Neural cell (in vitro differentiated cells): ENCODE measurements at regions not wholly inside any gene's neighbourhood (a gene's known extent, or its start where the extent isn't known, plus 50 kb on each side); places are given as distances from the start of the nearest gene placed in this dataset.

Experiments
- H2AFZ ChIP-seq: fragments of 200-600, 300-800 bp; sonication (generic), shearing (Covaris generic); 2 replicates; pipeline ENCODE4 v1.6.0; 2014; ENCODE audit warnings: low read depth, mild to moderate bottlenecking, antibody characterized with exemption, low read length, moderate library complexity
- H3F3A ChIP-seq: fragments of 200-600 bp; shearing (Covaris generic); 2 replicates; pipeline ENCODE4 v1.6.1; 2016; ENCODE audit warnings: mild to moderate bottlenecking, moderate library complexity, mixed read lengths, antibody characterized with exemption, low read length; ENCODE audit not compliant: insufficient read depth, poor library complexity, severe bottlenecking
- H3K27ac ChIP-seq: fragments of 200-600, 300-800 bp; sonication (generic), shearing (Covaris generic); 2 replicates; pipeline ENCODE4 v1.5.1; 2014; ENCODE audit warnings: mild to moderate bottlenecking, low read length, moderate library complexity
- H3K27me3 ChIP-seq: fragments of 300-800, 200-600 bp; sonication (generic), shearing (Covaris generic); 2 replicates; pipeline ENCODE4 v1.6.0; 2014; ENCODE audit warnings: mild to moderate bottlenecking, low read depth, low read length, moderate library complexity; ENCODE audit not compliant: insufficient read depth
- H3K36me3 ChIP-seq: fragments of 300-800, 200-600 bp; sonication (generic), shearing (Covaris generic); 2 replicates; pipeline ENCODE4 v1.5.1; 2014; ENCODE audit warnings: mild to moderate bottlenecking, antibody characterized with exemption, low read length, moderate library complexity; ENCODE audit not compliant: insufficient read depth
- H3K4me2 ChIP-seq: fragments of 300-800, 200-600 bp; sonication (generic), shearing (Covaris generic); 2 replicates; pipeline ENCODE4 v1.6.0; 2014; ENCODE audit warnings: mild to moderate bottlenecking, low read length
- H3K4me3 ChIP-seq: fragments of 300-800, 200-600 bp; sonication (generic), shearing (Covaris generic); 2 replicates; pipeline ENCODE4 v1.5.1; 2014; ENCODE audit warnings: mild to moderate bottlenecking, low read length, moderate library complexity
- H3K79me2 ChIP-seq: fragments of 200-600 bp; shearing (Covaris generic); replicated peaks from 2 replicates; pipeline ENCODE4 v1.6.0; 2014; ENCODE audit warnings: mild to moderate bottlenecking, low read length, moderate library complexity; ENCODE audit not compliant: insufficient read depth
- H3K9ac ChIP-seq: fragments of 300-800, 200-600 bp; sonication (generic), shearing (Covaris generic); 2 replicates; pipeline ENCODE4 v1.6.1; 2016; ENCODE audit warnings: mild to moderate bottlenecking, low read length, mixed read lengths
- H3K9me2 ChIP-seq: fragments of 200-600 bp; shearing (Covaris generic); 2 replicates; pipeline ENCODE4 v1.6.1; 2016; ENCODE audit warnings: mild to moderate bottlenecking, low read length, mixed read lengths; ENCODE audit not compliant: insufficient read depth
- H3K9me3 ChIP-seq: fragments of 200-600, 300-800 bp; sonication (generic), shearing (Covaris generic); 2 replicates; pipeline ENCODE4 v1.6.1; 2016; ENCODE audit warnings: mild to moderate bottlenecking, mixed run types, low read length, moderate library complexity, mixed read lengths
- H4K20me1 ChIP-seq: fragments of 200-600 bp; shearing (Covaris generic); 2 replicates; pipeline ENCODE4 v1.6.1; 2016; ENCODE audit warnings: mild to moderate bottlenecking, mixed run types; ENCODE audit not compliant: insufficient read depth
- EP300 ChIP-seq: fragments of 450-650 bp; conservative IDR thresholded peaks from 2 replicates; pipeline ENCODE4 v1.6.1; 2014; ENCODE audit warnings: antibody characterized with exemption, mild to moderate bottlenecking, moderate library complexity; ENCODE audit not compliant: poor library complexity, severe bottlenecking
- EZH2 ChIP-seq: fragments of 200-600, 300-800 bp; shearing (Covaris generic), sonication (generic); IDR thresholded peaks from 2 replicates; pipeline ENCODE4 v1.6.1; 2014; ENCODE audit warnings: antibody characterized with exemption, low read length, borderline replicate concordance, mild to moderate bottlenecking; ENCODE audit not compliant: insufficient read depth, poor library complexity, severe bottlenecking
- MXI1 ChIP-seq: fragments of 450-650 bp; conservative IDR thresholded peaks from 2 replicates; pipeline ENCODE4 v1.6.1; 2014; ENCODE audit warnings: antibody characterized with exemption, mild to moderate bottlenecking; ENCODE audit not compliant: poor library complexity, severe bottlenecking
- POLR2AphosphoS5 ChIP-seq: IDR thresholded peaks from 2 replicates; pipeline ENCODE4 v1.6.1; 2012
- RAD21 ChIP-seq: fragments of 450-650 bp; conservative IDR thresholded peaks from 2 replicates; pipeline ENCODE4 v1.6.1; 2014; ENCODE audit warnings: antibody characterized with exemption, mild to moderate bottlenecking, moderate library complexity
- SMC3 ChIP-seq: fragments of 450-650 bp; conservative IDR thresholded peaks from 2 replicates; pipeline ENCODE4 v1.6.1; 2014; ENCODE audit warnings: antibody characterized with exemption, mild to moderate bottlenecking, moderate library complexity; ENCODE audit not compliant: poor library complexity
- TAF1 ChIP-seq: IDR thresholded peaks from 2 replicates; pipeline ENCODE4 v1.6.1; 2012; ENCODE audit warnings: low read depth
- TF ChIP-seq, protein P1 (sequence below): fragments of 450-650 bp; IDR thresholded peaks from 2 replicates; pipeline ENCODE4 v1.5.1; 2014; ENCODE audit warnings: antibody characterized with exemption, mild to moderate bottlenecking, moderate library complexity; ENCODE audit not compliant: poor library complexity, severe bottlenecking
- TF ChIP-seq, protein P2 (sequence below): IDR thresholded peaks from 2 replicates; pipeline ENCODE4 v1.6.1; 2012; ENCODE audit warnings: borderline replicate concordance

DNA sequence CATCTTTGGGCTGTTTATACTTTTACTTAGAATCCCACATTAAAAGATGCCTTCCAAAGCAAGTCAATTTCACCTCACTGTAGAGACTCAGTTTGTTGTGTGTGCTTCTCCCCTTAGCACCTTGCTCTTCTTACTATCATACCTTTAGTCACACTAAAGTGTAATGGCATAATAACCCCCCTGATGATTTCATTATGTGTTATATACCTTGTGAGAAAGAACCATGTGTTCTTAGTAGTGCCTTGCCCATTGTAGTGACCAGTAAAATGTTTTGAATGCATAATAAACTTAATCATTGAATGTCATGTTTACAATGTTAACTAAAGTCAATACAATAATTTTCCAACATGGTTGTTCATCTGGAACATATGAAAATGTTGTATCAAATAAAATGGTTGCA is 1621.9 kb downstream of the PCDH7 start:
- H3K4me2 ChIP-seq, result no peak overlapping the region
- H3K9ac ChIP-seq, result no peak overlapping the region
- H3K4me3 ChIP-seq, result no peak overlapping the region
- no peaks in the 10 kb centered on the region for H4K20me1 ChIP-seq
- H2AFZ ChIP-seq, result no peak overlapping the region
- no peaks in the 10 kb centered on the region for H3F3A ChIP-seq
- H3K9me3 ChIP-seq, result no peaks in the 10 kb centered on the region
- no peaks in the 10 kb centered on the region for H3K79me2 ChIP-seq
- H3K27me3 ChIP-seq, result no peaks in the 10 kb centered on the region
- no peak overlapping the region for H3K27ac ChIP-seq
- TF ChIP-seq MXI1, result no peak
- TF ChIP-seq EZH2, result no peak
- TF ChIP-seq RAD21, result no peak
- TF ChIP-seq TAF1, result no peak
- TF ChIP-seq, protein P1, sequence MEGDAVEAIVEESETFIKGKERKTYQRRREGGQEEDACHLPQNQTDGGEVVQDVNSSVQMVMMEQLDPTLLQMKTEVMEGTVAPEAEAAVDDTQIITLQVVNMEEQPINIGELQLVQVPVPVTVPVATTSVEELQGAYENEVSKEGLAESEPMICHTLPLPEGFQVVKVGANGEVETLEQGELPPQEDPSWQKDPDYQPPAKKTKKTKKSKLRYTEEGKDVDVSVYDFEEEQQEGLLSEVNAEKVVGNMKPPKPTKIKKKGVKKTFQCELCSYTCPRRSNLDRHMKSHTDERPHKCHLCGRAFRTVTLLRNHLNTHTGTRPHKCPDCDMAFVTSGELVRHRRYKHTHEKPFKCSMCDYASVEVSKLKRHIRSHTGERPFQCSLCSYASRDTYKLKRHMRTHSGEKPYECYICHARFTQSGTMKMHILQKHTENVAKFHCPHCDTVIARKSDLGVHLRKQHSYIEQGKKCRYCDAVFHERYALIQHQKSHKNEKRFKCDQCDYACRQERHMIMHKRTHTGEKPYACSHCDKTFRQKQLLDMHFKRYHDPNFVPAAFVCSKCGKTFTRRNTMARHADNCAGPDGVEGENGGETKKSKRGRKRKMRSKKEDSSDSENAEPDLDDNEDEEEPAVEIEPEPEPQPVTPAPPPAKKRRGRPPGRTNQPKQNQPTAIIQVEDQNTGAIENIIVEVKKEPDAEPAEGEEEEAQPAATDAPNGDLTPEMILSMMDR, result no peak
- TF ChIP-seq POLR2AphosphoS5, result no peak
- TF ChIP-seq SMC3, result no peak
- TF ChIP-seq, protein P2, sequence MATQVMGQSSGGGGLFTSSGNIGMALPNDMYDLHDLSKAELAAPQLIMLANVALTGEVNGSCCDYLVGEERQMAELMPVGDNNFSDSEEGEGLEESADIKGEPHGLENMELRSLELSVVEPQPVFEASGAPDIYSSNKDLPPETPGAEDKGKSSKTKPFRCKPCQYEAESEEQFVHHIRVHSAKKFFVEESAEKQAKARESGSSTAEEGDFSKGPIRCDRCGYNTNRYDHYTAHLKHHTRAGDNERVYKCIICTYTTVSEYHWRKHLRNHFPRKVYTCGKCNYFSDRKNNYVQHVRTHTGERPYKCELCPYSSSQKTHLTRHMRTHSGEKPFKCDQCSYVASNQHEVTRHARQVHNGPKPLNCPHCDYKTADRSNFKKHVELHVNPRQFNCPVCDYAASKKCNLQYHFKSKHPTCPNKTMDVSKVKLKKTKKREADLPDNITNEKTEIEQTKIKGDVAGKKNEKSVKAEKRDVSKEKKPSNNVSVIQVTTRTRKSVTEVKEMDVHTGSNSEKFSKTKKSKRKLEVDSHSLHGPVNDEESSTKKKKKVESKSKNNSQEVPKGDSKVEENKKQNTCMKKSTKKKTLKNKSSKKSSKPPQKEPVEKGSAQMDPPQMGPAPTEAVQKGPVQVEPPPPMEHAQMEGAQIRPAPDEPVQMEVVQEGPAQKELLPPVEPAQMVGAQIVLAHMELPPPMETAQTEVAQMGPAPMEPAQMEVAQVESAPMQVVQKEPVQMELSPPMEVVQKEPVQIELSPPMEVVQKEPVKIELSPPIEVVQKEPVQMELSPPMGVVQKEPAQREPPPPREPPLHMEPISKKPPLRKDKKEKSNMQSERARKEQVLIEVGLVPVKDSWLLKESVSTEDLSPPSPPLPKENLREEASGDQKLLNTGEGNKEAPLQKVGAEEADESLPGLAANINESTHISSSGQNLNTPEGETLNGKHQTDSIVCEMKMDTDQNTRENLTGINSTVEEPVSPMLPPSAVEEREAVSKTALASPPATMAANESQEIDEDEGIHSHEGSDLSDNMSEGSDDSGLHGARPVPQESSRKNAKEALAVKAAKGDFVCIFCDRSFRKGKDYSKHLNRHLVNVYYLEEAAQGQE, result no peak
- TF ChIP-seq EP300, result no peak
- H3K36me3 ChIP-seq, result no peaks in the 10 kb centered on the region
- H3K9me2 ChIP-seq, result no peaks in the 10 kb centered on the region

DNA sequence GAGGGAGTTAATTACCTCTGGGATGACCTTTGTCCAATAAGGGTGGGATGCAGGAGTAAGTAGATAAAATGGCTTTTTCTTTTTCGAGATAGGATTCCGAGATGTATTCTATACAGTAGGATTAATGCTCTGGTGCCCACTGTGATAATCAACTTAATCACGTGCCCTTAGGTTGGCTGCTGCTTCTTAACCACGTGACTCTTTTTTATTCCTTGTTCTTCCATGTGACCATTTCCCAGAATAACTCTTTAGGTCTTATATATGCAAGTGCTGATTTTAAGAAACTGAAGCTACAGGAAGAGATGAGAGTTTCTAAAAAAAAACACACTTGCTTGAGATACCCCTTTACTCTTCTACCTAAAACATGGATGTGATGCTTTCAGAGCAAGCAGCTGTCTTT is 1628.9 kb downstream of the PCDH7 start:
- no peaks in the 10 kb centered on the region for H4K20me1 ChIP-seq

More for the DNA sequence above, 1628.9 kb downstream of the PCDH7 start:
- H3K36me3 ChIP-seq, result no peaks in the 10 kb centered on the region
- no peaks in the 10 kb centered on the region for H3K9me2 ChIP-seq
- no peaks in the 10 kb centered on the region for H3K79me2 ChIP-seq
- no peaks in the 10 kb centered on the region for H3F3A ChIP-seq
- H3K4me2 ChIP-seq, result no peak overlapping the region
- TF ChIP-seq MXI1 (no peak), EP300 (no peak), TAF1 (no peak), RAD21 (no peak), POLR2AphosphoS5 (no peak), SMC3 (no peak), EZH2 (no peak)
- TF ChIP-seq, protein P1, result no peak
- TF ChIP-seq, protein P2, result no peak
- no peak overlapping the region for H3K9ac ChIP-seq
- H2AFZ ChIP-seq, result no peak overlapping the region
- H3K27ac ChIP-seq, result no peak overlapping the region
- no peaks in the 10 kb centered on the region for H3K27me3 ChIP-seq
- no peak overlapping the region for H3K4me3 ChIP-seq
- H3K9me3 ChIP-seq, result no peaks in the 10 kb centered on the region
